Neural crest cell (in vitro differentiated cells): ENCODE measurements at regions not wholly inside any gene's neighbourhood (a gene's known extent, or its start where the extent isn't known, plus 50 kb on each side); places are given as distances from the start of the nearest gene placed in this dataset.

Experiments
- DNase-seq: peaks from one replicate; pipeline ENCODE4 v3.0.0; 2021; ENCODE audit warnings: low read depth, mixed read lengths, low spot score
- H3K27ac Mint-ChIP-seq: one replicate; pipeline ENCODE4 v1.8.0; 2021; ENCODE audit warnings: mild to moderate bottlenecking, mixed read lengths; ENCODE audit not compliant: unreplicated experiment
- H3K27me3 Mint-ChIP-seq: 2 replicates; pipeline ENCODE4 v1.8.0; 2021; ENCODE audit warnings: low read depth, mild to moderate bottlenecking, mixed read lengths
- H3K36me3 Mint-ChIP-seq: 2 replicates; pipeline ENCODE4 v1.8.0; 2021; ENCODE audit warnings: low read depth, mild to moderate bottlenecking, mixed read lengths
- H3K4me1 Mint-ChIP-seq: 2 replicates; pipeline ENCODE4 v1.8.0; 2021; ENCODE audit warnings: mixed read lengths
- H3K4me3 Mint-ChIP-seq: one replicate; pipeline ENCODE4 v1.8.0; 2021; ENCODE audit warnings: mild to moderate bottlenecking, mixed read lengths
- H3K9me3 Mint-ChIP-seq: 2 replicates; pipeline ENCODE4 v1.8.0; 2021; ENCODE audit warnings: mixed read lengths
- CTCF ChIP-seq: fragments of 200-600 bp; sonication (generic); conservative IDR thresholded peaks from 2 replicates; pipeline ENCODE4 v1.5.0; 2021; ENCODE audit warnings: antibody characterized with exemption, mild to moderate bottlenecking

GRCh38 chr6:27062755-27063154 lies 184.7 kb upstream of the PRSS16 start:
- Mint-ChIP-seq H3K4me1 (peaks cover 12% of the 10 kb centered on the region), H3K36me3 (no peaks in the 10 kb centered on the region), H3K27ac (no peak overlapping the region), H3K9me3 (no peaks in the 10 kb centered on the region), H3K27me3 (no peaks in the 10 kb centered on the region), H3K4me3 (no peak overlapping the region)
- no peak for DNase-seq
- no peak for TF ChIP-seq CTCF

GRCh38 chr6:27065183-27065582 lies 182.3 kb upstream of the PRSS16 start:
- H3K36me3 Mint-ChIP-seq, result no peaks in the 10 kb centered on the region
- no peaks in the 10 kb centered on the region for H3K27me3 Mint-ChIP-seq
- no peak for DNase-seq
- no peak for TF ChIP-seq CTCF
- peaks cover 12% of the 10 kb centered on the region for H3K4me1 Mint-ChIP-seq
- H3K4me3 Mint-ChIP-seq, result no peak overlapping the region
- no peaks in the 10 kb centered on the region for H3K9me3 Mint-ChIP-seq
- H3K27ac Mint-ChIP-seq, result no peak overlapping the region

- TF ChIP-seq CTCF, result no peak
- Mint-ChIP-seq H3K4me3 (no peak overlapping the region), H3K27me3 (no peaks in the 10 kb centered on the region), H3K4me1 (peaks cover 12% of the 10 kb centered on the region), H3K36me3 (no peaks in the 10 kb centered on the region), H3K27ac (no peak overlapping the region), H3K9me3 (no peaks in the 10 kb centered on the region)
- no peak for DNase-seq
These were observed 181.1 kb upstream of the PRSS16 start for GRCh38 chr6:27066381-27066780.

- no peak for TF ChIP-seq CTCF
- Mint-ChIP-seq H3K4me3 (no peak overlapping the region), H3K9me3 (no peaks in the 10 kb centered on the region), H3K27me3 (no peaks in the 10 kb centered on the region), H3K36me3 (no peaks in the 10 kb centered on the region), H3K27ac (no peak overlapping the region), H3K4me1 (peaks cover 12% of the 10 kb centered on the region)
- no peak for DNase-seq
These were observed 180.7 kb upstream of the PRSS16 start for GRCh38 chr6:27066802-27067201.

GRCh38 chr6:27073441-27073840 lies 174.1 kb upstream of the PRSS16 start:
- Mint-ChIP-seq H3K27ac (no peak overlapping the region), H3K36me3 (no peaks in the 10 kb centered on the region), H3K27me3 (peaks cover 25% of the 10 kb centered on the region), H3K4me1 (peaks cover 1% of the 10 kb centered on the region), H3K4me3 (no peak overlapping the region), H3K9me3 (no peaks in the 10 kb centered on the region)
- no peak for TF ChIP-seq CTCF
- no peak for DNase-seq

- Mint-ChIP-seq H3K4me1 (peaks cover 7% of the 10 kb centered on the region), H3K27me3 (peaks cover 48% of the 10 kb centered on the region), H3K4me3 (no peak overlapping the region), H3K36me3 (no peaks in the 10 kb centered on the region), H3K9me3 (no peaks in the 10 kb centered on the region), H3K27ac (no peak overlapping the region)
- no peak for DNase-seq
- TF ChIP-seq CTCF, result no peak
These were observed 171.4 kb upstream of the PRSS16 start for GRCh38 chr6:27076116-27076515.
